ENCODE measurements at regions not wholly inside any gene's neighbourhood (a gene's known extent, or its start where the extent isn't known, plus 50 kb on each side); places are given as distances from the start of the nearest gene placed in this dataset.

- DNase-seq (ENCODE audit: low spot score in 2 of 2): no peak
- intact Hi-C loops (cut with DNase I; ENCODE audit: low total_unique reads): no loop called here
- TF ChIP-seq POLR2A (IDR thresholded peaks at IDR 0.05): no peak
Observed at GRCh38 chr9:85202596-85202995, 533.1 kb downstream of the NTRK2 start.

GRCh38 chr9:85200726-85201404 lies 531.3 kb downstream of the NTRK2 start:
- DNase-seq (ENCODE audit: low spot score in 2 of 2): no peak

More at GRCh38 chr9:85202596-85202995, 533.1 kb downstream of the NTRK2 start:
- H3K4me3 ChIP-seq (ENCODE audit: low read depth, poor library complexity, severe bottlenecking): no peak overlapping the region
- WGBS, 2 donors: 66 to 71% methylated on average over 3 of the region's 3 CpGs

GRCh38 chr9:85199866-85200495 lies 530.5 kb downstream of the NTRK2 start:
- intact Hi-C loops (cut with DNase I; ENCODE audit: low total_unique reads): no loop called here
- no peak for DNase-seq (ENCODE audit: low spot score in 2 of 2)
- no peak for TF ChIP-seq POLR2A (IDR thresholded peaks at IDR 0.05)
- TF ChIP-seq CTCF (IDR thresholded peaks at IDR 0.05): no peak
- WGBS, 2 donors: 80 to 88% methylated on average over 1 of the region's 1 CpG
- H3K4me3 ChIP-seq (ENCODE audit: low read depth, poor library complexity, severe bottlenecking): no peak overlapping the region

More at GRCh38 chr9:85200726-85201404, 531.3 kb downstream of the NTRK2 start:
- 43 to 55% methylated on average over 3 of the region's 3 CpGs for WGBS, 2 donors
- TF ChIP-seq POLR2A (IDR thresholded peaks at IDR 0.05) (no peak), CTCF (IDR thresholded peaks at IDR 0.05) (no peak)
- intact Hi-C loops (cut with DNase I; ENCODE audit: low total_unique reads): no loop called here
- no peak overlapping the region for H3K4me3 ChIP-seq (ENCODE audit: low read depth, poor library complexity, severe bottlenecking)

- intact Hi-C loops (cut with DNase I; ENCODE audit: low total_unique reads): no loop called here
- TF ChIP-seq POLR2A (IDR thresholded peaks at IDR 0.05) (no peak), CTCF (IDR thresholded peaks at IDR 0.05) (no peak)
- no peak overlapping the region for H3K4me3 ChIP-seq (ENCODE audit: low read depth, poor library complexity, severe bottlenecking)
- DNase-seq (ENCODE audit: low spot score in 2 of 2): no peak
- WGBS, 2 donors: 64 to 68% methylated on average over 4 of the region's 4 CpGs
Observed at GRCh38 chr9:85192750-85193149, 523.2 kb downstream of the NTRK2 start.

- DNase-seq (ENCODE audit: low spot score in 2 of 2): no peak
- WGBS, 2 donors: 75 to 82% methylated on average over 2 of the region's 2 CpGs
- TF ChIP-seq CTCF (IDR thresholded peaks at IDR 0.05) (no peak), POLR2A (IDR thresholded peaks at IDR 0.05) (no peak)
- intact Hi-C loops (cut with DNase I; ENCODE audit: low total_unique reads): no loop called here
- no peak overlapping the region for H3K4me3 ChIP-seq (ENCODE audit: low read depth, poor library complexity, severe bottlenecking)
Observed at GRCh38 chr9:85186218-85186585, 516.7 kb downstream of the NTRK2 start.

- no peak for DNase-seq (ENCODE audit: low spot score in 2 of 2)
- no peak overlapping the region for H3K4me3 ChIP-seq (ENCODE audit: low read depth, poor library complexity, severe bottlenecking)
- TF ChIP-seq CTCF (IDR thresholded peaks at IDR 0.05) (no peak), POLR2A (IDR thresholded peaks at IDR 0.05) (no peak)
- 78 to 82% methylated on average over 3 of the region's 3 CpGs for WGBS, 2 donors
- intact Hi-C loops (cut with DNase I; ENCODE audit: low total_unique reads): loop anchor here (1.0 kb wide), 1 partner anchor 26 kb away; no protein-coding TSS in a partner anchor
Observed at GRCh38 chr9:85185486-85186217, 516.1 kb downstream of the NTRK2 start.
